Esophagus muscularis mucosa (tissue), 4 donors: ENCODE measurements at regions not wholly inside any gene's neighbourhood (a gene's known extent, or its start where the extent isn't known, plus 50 kb on each side); places are given as distances from the start of the nearest gene placed in this dataset.

Experiments
- CTCF ChIP-seq, 3 experiments: fragments of 200-600 bp in 2 of 3; fragments of 450-650 bp in 1 of 3; sonication (generic) in 2 of 3; IDR thresholded peaks; one replicate each; pipeline ENCODE4 v1.5.1; 2017 to 2019; ENCODE audit warnings: antibody characterized with exemption in 3 of 3, mild to moderate bottlenecking in 2 of 3, moderate library complexity in 1 of 3
- EP300 ChIP-seq: sonication (generic); formaldehyde crosslinking; IDR thresholded peaks from one replicate; pipeline ENCODE4 v1.6.1; 2017; ENCODE audit warnings: antibody characterized with exemption
- POLR2A ChIP-seq: fragments of 450-650 bp; IDR thresholded peaks from one replicate; pipeline ENCODE4 v1.6.1; 2017; ENCODE audit warnings: antibody characterized with exemption, moderate library complexity, mild to moderate bottlenecking, low read depth
- POLR2AphosphoS5 ChIP-seq, 2 donors: sonication (generic); formaldehyde crosslinking; IDR thresholded peaks; one replicate each; pipeline ENCODE4 v1.6.1; 2017; ENCODE audit warnings: antibody characterized with exemption in 2 of 2

- no peak for TF ChIP-seq POLR2AphosphoS5 (IDR thresholded peaks at IDR 0.05)
- TF ChIP-seq CTCF (IDR thresholded peaks at IDR 0.05), result no peak
- TF ChIP-seq POLR2A, result no peak
- TF ChIP-seq EP300, result no peak
Measured at GRCh38 chr5:2453781-2454180, 297.7 kb downstream of the IRX2 start.
